Fibroblast of villous mesenchyme (primary cell): ENCODE measurements at regions not wholly inside any gene's neighbourhood (a gene's known extent, or its start where the extent isn't known, plus 50 kb on each side); places are given as distances from the start of the nearest gene placed in this dataset.

ENCODE experiments used
- DNase-seq: peaks from one replicate; pipeline ENCODE4 v3.0.0-alpha.2; 2010; ENCODE audit warnings: low read depth
- H3K4me3 ChIP-seq: 2 replicates; pipeline ENCODE4 v1.5.1; 2011; ENCODE audit warnings: low read depth, mild to moderate bottlenecking, low read length
- TF ChIP-seq, protein P1 (sequence below): IDR thresholded peaks from 2 replicates; pipeline ENCODE4 v1.5.1; 2012; ENCODE audit warnings: low read depth, mild to moderate bottlenecking, low read length; ENCODE audit not compliant: insufficient read depth

DNA sequence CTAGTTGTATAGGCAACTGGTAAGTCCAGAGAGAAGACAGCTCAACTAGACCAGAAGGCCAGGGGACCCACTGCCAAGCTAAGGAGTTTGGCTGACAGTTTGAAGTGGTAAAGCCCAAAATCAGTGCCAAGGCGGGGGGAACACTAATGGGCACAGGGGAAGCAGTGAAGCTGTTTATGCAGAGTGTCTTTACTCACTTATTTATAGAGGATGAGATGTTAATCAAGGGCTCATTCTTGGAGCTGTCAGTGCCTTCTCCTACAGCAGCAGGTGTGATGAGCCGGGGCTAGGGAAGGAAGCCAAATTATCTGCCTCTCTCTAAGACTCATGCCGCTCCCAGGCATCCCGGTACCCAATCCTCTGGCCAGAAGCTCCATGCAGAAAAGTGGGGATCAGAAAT is 75.2 kb upstream of the GALNT10 start:
- no peak for DNase-seq

DNA sequence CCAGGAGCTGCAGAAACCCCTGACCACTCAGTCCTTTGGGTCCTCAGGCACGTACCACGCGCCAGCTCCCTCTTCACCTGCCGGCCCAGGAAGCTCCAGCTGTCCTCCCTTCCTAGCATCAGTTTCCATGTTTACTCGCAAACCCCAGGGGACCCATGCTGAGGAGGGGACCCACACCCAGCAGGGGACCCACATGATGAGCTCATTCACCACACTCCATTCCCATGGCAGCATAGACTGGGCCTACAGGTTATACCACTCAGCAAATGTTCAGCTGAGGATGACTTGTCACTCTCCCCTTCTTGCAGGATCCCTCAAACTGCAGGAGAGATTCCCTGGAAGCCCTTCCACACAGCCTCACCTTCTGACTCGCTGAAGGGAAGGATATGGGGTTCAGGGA is 73.5 kb upstream of the GALNT10 start:
- TF ChIP-seq, protein P1, sequence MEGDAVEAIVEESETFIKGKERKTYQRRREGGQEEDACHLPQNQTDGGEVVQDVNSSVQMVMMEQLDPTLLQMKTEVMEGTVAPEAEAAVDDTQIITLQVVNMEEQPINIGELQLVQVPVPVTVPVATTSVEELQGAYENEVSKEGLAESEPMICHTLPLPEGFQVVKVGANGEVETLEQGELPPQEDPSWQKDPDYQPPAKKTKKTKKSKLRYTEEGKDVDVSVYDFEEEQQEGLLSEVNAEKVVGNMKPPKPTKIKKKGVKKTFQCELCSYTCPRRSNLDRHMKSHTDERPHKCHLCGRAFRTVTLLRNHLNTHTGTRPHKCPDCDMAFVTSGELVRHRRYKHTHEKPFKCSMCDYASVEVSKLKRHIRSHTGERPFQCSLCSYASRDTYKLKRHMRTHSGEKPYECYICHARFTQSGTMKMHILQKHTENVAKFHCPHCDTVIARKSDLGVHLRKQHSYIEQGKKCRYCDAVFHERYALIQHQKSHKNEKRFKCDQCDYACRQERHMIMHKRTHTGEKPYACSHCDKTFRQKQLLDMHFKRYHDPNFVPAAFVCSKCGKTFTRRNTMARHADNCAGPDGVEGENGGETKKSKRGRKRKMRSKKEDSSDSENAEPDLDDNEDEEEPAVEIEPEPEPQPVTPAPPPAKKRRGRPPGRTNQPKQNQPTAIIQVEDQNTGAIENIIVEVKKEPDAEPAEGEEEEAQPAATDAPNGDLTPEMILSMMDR = no peak
- no peak overlapping the region for H3K4me3 ChIP-seq

More for the DNA sequence above, 75.2 kb upstream of the GALNT10 start:
- TF ChIP-seq, protein P1 = no peak
- no peak overlapping the region for H3K4me3 ChIP-seq

DNA sequence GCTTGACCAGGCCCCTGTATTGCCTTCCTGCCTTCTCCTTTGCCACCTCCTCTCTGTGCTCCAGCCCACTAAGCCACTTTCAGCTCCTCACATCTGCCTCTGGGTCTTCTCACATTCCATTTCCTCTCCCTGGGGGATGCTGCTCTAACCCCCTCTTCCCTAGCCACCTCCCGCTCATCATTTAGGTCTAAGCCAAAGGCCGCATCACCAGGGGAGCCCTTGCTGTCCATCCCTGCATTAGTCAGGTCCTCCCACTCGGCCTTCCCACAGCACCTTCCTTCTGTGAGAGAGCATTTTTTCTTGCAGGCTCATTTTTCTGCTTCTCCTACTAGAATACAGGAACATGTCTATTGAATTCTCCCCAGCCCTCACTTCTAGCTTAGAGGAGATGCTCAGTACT is 72.6 kb upstream of the GALNT10 start:
- no peak for DNase-seq
- TF ChIP-seq, protein P1 = no peak
- no peak overlapping the region for H3K4me3 ChIP-seq

More for the DNA sequence above, 73.5 kb upstream of the GALNT10 start:
- DNase-seq = no peak

DNA sequence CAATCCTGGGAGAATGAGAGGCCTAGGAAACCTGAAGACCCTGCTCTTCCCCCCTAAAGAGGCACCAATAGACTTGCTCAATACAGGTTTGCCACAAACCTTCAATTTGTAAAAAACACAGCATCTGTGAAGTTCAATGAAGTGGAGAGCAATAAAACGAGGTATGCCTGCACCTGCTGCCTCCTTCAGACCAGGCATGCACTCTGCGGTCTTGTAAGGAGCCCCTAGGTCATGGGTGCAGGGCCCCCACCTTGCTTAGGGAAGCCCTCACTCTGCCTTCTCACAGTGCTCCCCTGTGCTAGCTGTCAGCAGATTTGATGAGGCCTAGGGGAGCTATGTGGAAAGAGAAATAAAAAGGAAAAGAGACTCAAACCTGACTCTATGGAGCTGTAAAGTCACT is 72.1 kb upstream of the GALNT10 start:
- DNase-seq = no peak
- no peak overlapping the region for H3K4me3 ChIP-seq

DNA sequence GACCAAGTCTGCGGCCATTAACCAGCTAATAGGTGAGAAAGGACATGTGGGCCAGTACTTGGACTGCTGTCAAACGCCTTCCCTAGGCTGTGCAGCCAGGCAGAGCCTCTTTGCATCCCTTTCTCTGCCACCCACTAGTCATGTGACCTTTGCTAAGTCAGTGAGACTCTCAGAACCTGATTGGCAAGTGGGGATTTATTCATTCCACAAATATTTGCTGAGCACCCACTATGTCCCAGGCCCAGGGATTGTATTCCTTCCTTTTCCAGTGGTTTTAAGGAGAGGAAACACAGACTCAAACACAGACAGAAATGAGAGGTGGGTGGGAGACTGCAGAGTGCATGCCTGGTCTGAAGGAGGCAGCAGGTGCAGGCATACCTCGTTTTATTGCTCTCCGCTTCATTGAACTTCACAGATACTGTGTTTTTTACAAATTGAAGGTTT is 71.6 kb upstream of the GALNT10 start:
- TF ChIP-seq, protein P1 = no peak
- H3K4me3 ChIP-seq = no peak overlapping the region
- no peak for DNase-seq

More for the DNA sequence above, 72.1 kb upstream of the GALNT10 start:
- TF ChIP-seq, protein P1 = no peak

DNA sequence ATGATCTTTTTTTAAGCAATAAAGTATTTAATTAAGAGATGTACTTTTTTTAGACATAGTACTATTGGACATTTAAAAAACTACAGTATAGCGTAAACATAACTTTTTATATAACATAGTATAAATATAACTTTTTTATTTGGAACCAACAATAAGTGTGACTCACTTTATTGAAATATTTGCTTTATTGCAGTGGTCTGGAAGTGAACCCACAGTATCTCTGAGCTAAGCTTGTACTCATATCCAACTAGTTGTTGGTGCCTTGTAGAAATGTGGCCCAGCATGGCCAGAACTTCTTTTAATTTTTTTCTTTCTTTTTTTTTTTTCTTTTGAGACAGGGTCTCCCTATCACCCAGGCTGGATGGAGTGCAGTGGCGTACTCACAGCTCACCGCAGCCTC is 61.5 kb upstream of the GALNT10 start:
- no peak for DNase-seq
- TF ChIP-seq, protein P1 = no peak
- H3K4me3 ChIP-seq = no peak overlapping the region

DNA sequence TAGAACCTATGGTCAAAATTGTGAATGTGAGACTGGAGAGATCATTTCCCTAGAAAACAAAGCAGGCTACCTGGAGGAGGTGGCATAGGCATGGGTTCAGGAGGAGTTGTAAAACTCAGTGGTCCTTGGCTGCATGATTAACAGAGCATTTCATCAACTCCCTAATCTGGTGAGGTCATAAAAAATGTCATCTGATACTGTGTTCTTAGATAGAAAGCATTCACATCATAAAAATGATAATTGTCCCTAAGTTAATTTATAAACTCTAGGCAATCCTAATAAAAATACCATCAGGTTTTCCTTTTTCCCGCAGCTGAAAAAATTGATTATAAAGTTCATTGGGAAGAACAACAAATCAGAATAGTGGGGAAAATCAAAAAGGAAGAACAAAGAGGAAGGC is 60.6 kb upstream of the GALNT10 start:
- DNase-seq = no peak
- TF ChIP-seq, protein P1 = no peak
- H3K4me3 ChIP-seq = no peak overlapping the region
